Left lung (tissue), 4 donors: ENCODE measurements at regions not wholly inside any gene's neighbourhood (a gene's known extent, or its start where the extent isn't known, plus 50 kb on each side); places are given as distances from the start of the nearest gene placed in this dataset.

Source experiments
- ATAC-seq: fragments of 200-7000 bp; cut with Tn5 transposase; one replicate; pipeline ENCODE4 v1.9.1; 2020; ENCODE audit warnings: moderate library complexity
- DNase-seq, 4 donors: peaks; one replicate each; pipeline ENCODE4 v3.0.0-alpha.2; 2013 to 2020
- H3K27ac ChIP-seq, 2 donors: fragments of 200-600 bp; sonication (generic) in 1 of 2; one replicate each; pipeline versions ENCODE4 v1.5.0 to v1.8.0; 2020 to 2021
- H3K27me3 ChIP-seq, 2 donors: fragments of 200-600 bp; sonication (generic) in 1 of 2; one replicate each; pipeline versions ENCODE4 v1.5.0 to v1.8.0; 2020 to 2021
- H3K36me3 ChIP-seq, 2 donors: fragments of 200-600 bp; sonication (generic) in 1 of 2; one replicate each; pipeline versions ENCODE4 v1.5.0 to v1.8.0; 2020 to 2021
- H3K4me1 ChIP-seq, 2 donors: fragments of 200-600 bp; one replicate each; pipeline ENCODE4 v1.8.0; 2021
- H3K4me3 ChIP-seq, 2 donors: fragments of 200-600 bp; sonication (generic) in 1 of 2; one replicate each; pipeline versions ENCODE4 v1.5.0 to v1.8.0; 2020 to 2021; ENCODE audit warnings: mild to moderate bottlenecking in 1 of 2
- H3K9me3 ChIP-seq, 2 donors: fragments of 200-600 bp; sonication (generic) in 1 of 2; one replicate each; pipeline versions ENCODE4 v1.5.0 to v1.8.0; 2020 to 2021
- intact Hi-C, 2 donors: fragments of 100-400 bp; cut with DNase I; formaldehyde crosslinking; loops; one replicate each; pipeline versions ENCODE4 v1.11.2 to v1.14.2; 2022
- TF ChIP-seq, protein P1 (sequence below), 2 donors: fragments of 200-600 bp; sonication (generic) in 1 of 2; IDR thresholded peaks; one replicate each; pipeline versions ENCODE4 v1.5.0 to v1.8.0; 2021; ENCODE audit warnings: antibody characterized with exemption in 2 of 2
- donor health status: DM: no; HTN: yes; CAD: no.
- donor health status: DM: no; HTN: no; CAD: no.

DNA sequence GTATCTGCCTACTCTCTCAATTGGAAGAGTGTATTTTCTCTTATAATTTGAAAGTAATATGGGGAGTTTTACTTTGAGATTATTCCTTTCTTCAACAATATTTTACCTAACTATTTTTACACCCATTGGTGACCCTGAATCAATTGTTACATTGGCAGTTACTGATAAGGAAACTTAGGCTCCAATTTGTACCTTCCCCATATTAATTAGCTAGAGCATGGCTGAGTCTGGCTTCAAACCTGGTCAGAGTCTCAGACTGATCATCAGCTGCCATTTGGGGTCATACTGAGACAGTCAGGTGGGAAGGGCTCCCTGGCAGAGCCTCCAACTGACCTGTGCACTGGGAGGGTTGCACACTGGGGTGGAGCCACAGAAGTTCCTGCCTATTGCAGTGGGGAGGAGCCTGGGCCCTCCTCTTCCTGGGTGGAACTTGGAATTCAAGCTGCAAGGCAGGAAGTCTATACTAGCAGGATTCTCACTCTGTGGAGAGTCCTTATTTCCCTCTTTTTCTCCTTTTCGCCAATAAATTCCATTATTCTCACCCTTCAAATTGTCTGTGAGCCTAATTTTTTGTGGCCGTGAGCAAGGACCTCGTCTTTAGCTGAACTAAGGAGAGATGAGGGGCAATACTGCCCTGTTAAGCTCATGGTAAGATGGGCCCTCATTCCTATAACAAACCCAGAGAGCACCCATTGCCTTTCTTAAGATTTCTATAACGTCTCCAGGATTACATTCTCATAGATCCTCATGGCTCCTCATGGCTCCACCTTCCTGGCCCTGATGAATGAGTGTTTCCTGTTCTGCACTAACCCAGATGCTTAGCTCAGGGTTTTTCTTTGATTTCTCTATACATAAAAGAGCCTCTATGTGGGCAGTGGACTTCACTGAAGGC lies 285.1 kb downstream of the ADGB start:
- no peak for ATAC-seq
- Histone ChIP-seq H3K36me3 (no peaks in the 10 kb centered on the region), H3K4me1 (peaks cover 0 to 4% of the 10 kb centered on the region in 2 donors), H3K4me3 (no peak overlapping the region), H3K9me3 (no peaks in the 10 kb centered on the region), H3K27me3 (no peaks in the 10 kb centered on the region), H3K27ac (no peak overlapping the region)
- TF ChIP-seq, protein P1, sequence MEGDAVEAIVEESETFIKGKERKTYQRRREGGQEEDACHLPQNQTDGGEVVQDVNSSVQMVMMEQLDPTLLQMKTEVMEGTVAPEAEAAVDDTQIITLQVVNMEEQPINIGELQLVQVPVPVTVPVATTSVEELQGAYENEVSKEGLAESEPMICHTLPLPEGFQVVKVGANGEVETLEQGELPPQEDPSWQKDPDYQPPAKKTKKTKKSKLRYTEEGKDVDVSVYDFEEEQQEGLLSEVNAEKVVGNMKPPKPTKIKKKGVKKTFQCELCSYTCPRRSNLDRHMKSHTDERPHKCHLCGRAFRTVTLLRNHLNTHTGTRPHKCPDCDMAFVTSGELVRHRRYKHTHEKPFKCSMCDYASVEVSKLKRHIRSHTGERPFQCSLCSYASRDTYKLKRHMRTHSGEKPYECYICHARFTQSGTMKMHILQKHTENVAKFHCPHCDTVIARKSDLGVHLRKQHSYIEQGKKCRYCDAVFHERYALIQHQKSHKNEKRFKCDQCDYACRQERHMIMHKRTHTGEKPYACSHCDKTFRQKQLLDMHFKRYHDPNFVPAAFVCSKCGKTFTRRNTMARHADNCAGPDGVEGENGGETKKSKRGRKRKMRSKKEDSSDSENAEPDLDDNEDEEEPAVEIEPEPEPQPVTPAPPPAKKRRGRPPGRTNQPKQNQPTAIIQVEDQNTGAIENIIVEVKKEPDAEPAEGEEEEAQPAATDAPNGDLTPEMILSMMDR (IDR thresholded peaks at IDR 0.05): no peak
- DNase-seq: no peak
- intact Hi-C loops: no loop called here

DNA sequence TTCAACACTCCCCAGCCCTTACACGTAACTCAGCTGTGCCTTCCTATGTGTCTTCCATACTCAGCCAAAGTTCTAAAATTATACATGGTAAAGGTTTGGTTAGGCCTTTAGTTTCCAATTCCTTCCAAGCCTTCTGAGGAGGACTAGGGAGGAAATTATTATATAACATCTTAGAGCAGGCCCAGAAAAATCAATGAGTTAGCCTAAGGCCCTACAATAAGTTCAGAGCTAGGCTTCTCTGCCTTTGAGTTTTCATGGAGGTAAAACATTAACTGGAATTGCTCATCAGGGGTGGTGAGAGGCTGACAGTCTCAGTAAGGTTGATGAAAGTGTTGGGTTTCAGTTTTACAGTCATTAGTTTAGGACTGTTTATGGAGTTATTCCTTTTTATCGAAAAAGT lies 286.0 kb downstream of the ADGB start:
- Histone ChIP-seq H3K27me3 (no peaks in the 10 kb centered on the region), H3K4me3 (no peak overlapping the region), H3K9me3 (no peaks in the 10 kb centered on the region), H3K4me1 (no peaks in the 10 kb centered on the region), H3K27ac (no peak overlapping the region), H3K36me3 (no peaks in the 10 kb centered on the region)
- TF ChIP-seq, protein P1 (IDR thresholded peaks at IDR 0.05): no peak
- intact Hi-C loops: no loop called here
- no peak for DNase-seq
- no peak for ATAC-seq

DNA sequence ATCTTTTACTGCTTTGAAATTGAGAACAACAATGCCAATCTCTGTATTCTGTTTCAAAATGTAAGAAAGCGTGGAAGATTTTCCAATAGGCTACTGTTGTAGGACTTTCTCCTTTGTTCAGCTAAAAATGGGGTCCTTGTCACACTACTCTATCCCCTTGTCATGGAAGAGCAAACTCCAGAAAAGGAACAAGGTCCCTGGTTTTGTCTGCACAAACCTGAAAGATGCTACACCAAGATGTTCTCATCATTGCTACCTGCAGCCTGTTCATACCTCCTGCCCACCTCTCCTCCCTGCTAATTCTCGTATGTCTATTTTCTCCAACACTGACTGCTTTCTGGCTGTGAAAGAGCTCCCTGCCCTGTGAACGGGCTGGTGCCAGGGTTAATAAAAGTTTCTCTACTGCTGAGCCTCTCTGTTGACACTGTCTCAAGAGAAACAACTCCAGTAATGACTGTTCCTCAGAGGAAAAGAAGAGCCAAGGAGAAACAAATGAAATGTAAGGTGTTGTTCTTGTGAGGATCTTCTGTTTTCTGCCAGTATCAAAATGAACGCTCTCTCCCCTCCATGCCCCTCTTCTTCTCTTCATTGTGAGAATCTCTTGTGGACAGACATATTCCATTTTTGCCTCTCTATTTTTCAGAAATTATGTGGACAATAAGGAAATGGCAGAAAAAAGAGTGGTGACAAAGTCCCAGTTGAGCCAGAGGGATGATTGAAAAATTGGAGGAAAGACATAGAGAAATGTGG lies 287.1 kb downstream of the ADGB start:
- TF ChIP-seq, protein P1 (IDR thresholded peaks at IDR 0.05): no peak

DNA sequence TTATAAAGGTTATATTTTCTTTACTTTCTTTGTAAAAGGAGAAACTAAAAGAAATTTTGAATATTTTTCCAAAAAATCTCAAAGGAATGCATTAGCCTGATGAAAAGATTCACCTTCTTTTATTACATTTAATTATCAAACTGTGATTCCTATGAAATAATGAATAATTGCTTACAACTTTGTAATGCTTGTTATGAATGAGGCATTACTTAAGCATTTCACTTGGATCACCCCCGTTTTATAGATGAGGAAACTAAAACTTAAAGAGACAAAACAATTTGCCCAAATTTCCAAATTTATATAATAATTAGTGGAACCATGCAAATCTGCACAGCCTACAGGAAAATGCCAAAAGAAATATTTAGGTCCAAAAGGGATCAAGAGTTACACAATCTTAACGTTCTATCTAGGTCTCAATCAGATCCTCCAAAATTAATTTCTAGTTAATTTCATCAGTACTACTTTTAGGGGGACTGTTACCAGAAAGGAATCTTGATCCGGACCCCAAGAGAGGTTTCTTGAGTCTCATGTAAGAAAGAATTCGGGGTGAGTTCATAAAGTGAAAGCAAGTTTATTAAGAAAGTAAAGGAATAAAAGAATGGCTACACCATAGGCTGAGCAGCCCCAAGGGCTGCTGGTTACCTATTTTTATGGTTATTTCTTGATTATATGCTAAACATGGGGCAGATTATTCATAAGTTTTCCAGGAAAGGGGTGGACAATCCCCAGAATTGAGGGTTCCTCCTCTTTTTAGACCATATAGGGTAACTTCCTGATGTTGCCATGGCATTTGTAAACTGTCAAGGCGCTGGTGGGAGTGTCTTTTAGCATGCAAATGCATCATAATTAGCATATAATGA lies 288.0 kb downstream of the ADGB start:
- DNase-seq (no peak), ATAC-seq (no peak)
- Histone ChIP-seq H3K36me3 (no peaks in the 10 kb centered on the region), H3K27ac (no peak overlapping the region), H3K4me1 (no peaks in the 10 kb centered on the region), H3K9me3 (no peaks in the 10 kb centered on the region), H3K27me3 (no peaks in the 10 kb centered on the region), H3K4me3 (no peak overlapping the region)
- TF ChIP-seq, protein P1 (IDR thresholded peaks at IDR 0.05): no peak
- intact Hi-C loops: no loop called here

More for the DNA sequence above, 287.1 kb downstream of the ADGB start:
- no peaks in the 10 kb centered on the region for H3K36me3 ChIP-seq
- H3K4me1 ChIP-seq: no peaks in the 10 kb centered on the region
- no peak overlapping the region for H3K4me3 ChIP-seq
- no peak overlapping the region for H3K27ac ChIP-seq
- DNase-seq: no peak
- intact Hi-C loops: no loop called here
- no peaks in the 10 kb centered on the region for H3K27me3 ChIP-seq
- ATAC-seq: no peak
- no peaks in the 10 kb centered on the region for H3K9me3 ChIP-seq
